ENCODE measurements at regions not wholly inside any gene's neighbourhood (a gene's known extent, or its start where the extent isn't known, plus 50 kb on each side); places are given as distances from the start of the nearest gene placed in this dataset.

- TF ChIP-seq CTCF (IDR thresholded peaks at IDR 0.05), result no peak
- Histone ChIP-seq H3K9me3 (no peaks in the 10 kb centered on the region), H3K27me3 (no peaks in the 10 kb centered on the region), H3K36me3 (no peaks in the 10 kb centered on the region), H3K9ac (ENCODE audit: low read depth in 2 of 2, low read length in 2 of 2) (no peak overlapping the region), H3K4me1 (no peaks in the 10 kb centered on the region), H3K27ac (no peak overlapping the region), H3K4me3 (no peak overlapping the region)
- DNase-seq, result no peak
- intact Hi-C loops (cut with DNase I), result no loop called here
These were observed 220.8 kb upstream of the KLHL29 start for GRCh38 chr2:23164173-23164572.

- no peaks in the 10 kb centered on the region for H3K27me3 ChIP-seq
- no peak for DNase-seq
- H3K4me1 ChIP-seq, result no peaks in the 10 kb centered on the region
- no peak overlapping the region for H3K9ac ChIP-seq (ENCODE audit: low read depth in 2 of 2, low read length in 2 of 2)
- no peak for TF ChIP-seq CTCF (IDR thresholded peaks at IDR 0.05)
- H3K27ac ChIP-seq, result no peak overlapping the region
- H3K36me3 ChIP-seq, result no peaks in the 10 kb centered on the region
- H3K4me3 ChIP-seq, result no peak overlapping the region
- no peaks in the 10 kb centered on the region for H3K9me3 ChIP-seq
- intact Hi-C loops (cut with DNase I), result no loop called here
These were observed 215.1 kb upstream of the KLHL29 start for GRCh38 chr2:23169896-23170295.

GRCh38 chr2:23171108-23171507 lies 213.9 kb upstream of the KLHL29 start:
- Histone ChIP-seq H3K4me1 (no peaks in the 10 kb centered on the region), H3K9ac (ENCODE audit: low read depth in 2 of 2, low read length in 2 of 2) (no peak overlapping the region), H3K9me3 (no peaks in the 10 kb centered on the region), H3K4me3 (no peak overlapping the region), H3K27ac (no peak overlapping the region), H3K36me3 (no peaks in the 10 kb centered on the region), H3K27me3 (no peaks in the 10 kb centered on the region)
- no peak for TF ChIP-seq CTCF (IDR thresholded peaks at IDR 0.05)
- DNase-seq, result no peak
- intact Hi-C loops (cut with DNase I), result no loop called here

- TF ChIP-seq CTCF (IDR thresholded peaks at IDR 0.05), result no peak
- Histone ChIP-seq H3K27me3 (no peaks in the 10 kb centered on the region), H3K4me1 (no peaks in the 10 kb centered on the region), H3K9ac (ENCODE audit: low read depth in 2 of 2, low read length in 2 of 2) (no peak overlapping the region), H3K9me3 (no peaks in the 10 kb centered on the region), H3K27ac (no peak overlapping the region), H3K4me3 (no peak overlapping the region), H3K36me3 (no peaks in the 10 kb centered on the region)
- DNase-seq, result no peak
- intact Hi-C loops (cut with DNase I), result no loop called here
These were observed 206.6 kb upstream of the KLHL29 start for GRCh38 chr2:23178396-23178795.

- TF ChIP-seq CTCF (IDR thresholded peaks at IDR 0.05), result no peak
- H3K27me3 ChIP-seq, result no peaks in the 10 kb centered on the region
- H3K27ac ChIP-seq, result no peak overlapping the region
- H3K9me3 ChIP-seq, result no peaks in the 10 kb centered on the region
- no peak for DNase-seq
- H3K4me3 ChIP-seq, result no peak overlapping the region
- no peaks in the 10 kb centered on the region for H3K4me1 ChIP-seq
- H3K9ac ChIP-seq (ENCODE audit: low read depth in 2 of 2, low read length in 2 of 2), result no peak overlapping the region
- no peaks in the 10 kb centered on the region for H3K36me3 ChIP-seq
- intact Hi-C loops (cut with DNase I), result no loop called here
These were observed 201.2 kb upstream of the KLHL29 start for GRCh38 chr2:23183733-23184132.

All from colonic mucosa (tissue), 4 donors.